ENCODE measurements at regions not wholly inside any gene's neighbourhood (a gene's known extent, or its start where the extent isn't known, plus 50 kb on each side); places are given as distances from the start of the nearest gene placed in this dataset.

GRCh38 chr2:8445580-8445979 lies 236.3 kb upstream of the ID2 start:
- TF ChIP-seq TAF1 (IDR thresholded peaks at IDR 0.05; ENCODE audit: borderline replicate concordance, insufficient read depth, low read length) (no peak), REST (IDR thresholded peaks at IDR 0.05; ENCODE audit: insufficient read depth in 1 of 2, low read depth in 2 of 2, low read length in 2 of 2) (no peak), SIN3A (IDR thresholded peaks at IDR 0.05; ENCODE audit: borderline replicate concordance, insufficient read depth, low read length) (no peak), FOXP2 (optimal IDR thresholded peaks at IDR 0.05; ENCODE audit: borderline replicate concordance, extremely low read depth, extremely low read length, insufficient read depth) (no peak), POLR2AphosphoS5 (IDR thresholded peaks at IDR 0.05; ENCODE audit: low read depth, low read length) (no peak)

GRCh38 chr2:8447610-8448221 lies 234.1 kb upstream of the ID2 start:
- TF ChIP-seq POLR2AphosphoS5 (IDR thresholded peaks at IDR 0.05; ENCODE audit: low read depth, low read length) = no peak
- TF ChIP-seq TAF1 (IDR thresholded peaks at IDR 0.05; ENCODE audit: borderline replicate concordance, insufficient read depth, low read length) = no peak
- TF ChIP-seq FOXP2 (optimal IDR thresholded peaks at IDR 0.05; ENCODE audit: borderline replicate concordance, extremely low read depth, extremely low read length, insufficient read depth) = no peak
- TF ChIP-seq REST (IDR thresholded peaks at IDR 0.05; ENCODE audit: insufficient read depth in 1 of 2, low read depth in 2 of 2, low read length in 2 of 2) = no peak
- TF ChIP-seq SIN3A (IDR thresholded peaks at IDR 0.05; ENCODE audit: borderline replicate concordance, insufficient read depth, low read length) = no peak

GRCh38 chr2:8448824-8449556 lies 232.9 kb upstream of the ID2 start:
- TF ChIP-seq REST (IDR thresholded peaks at IDR 0.05; ENCODE audit: insufficient read depth in 1 of 2, low read depth in 2 of 2, low read length in 2 of 2) (no peak), POLR2AphosphoS5 (IDR thresholded peaks at IDR 0.05; ENCODE audit: low read depth, low read length) (no peak), TAF1 (IDR thresholded peaks at IDR 0.05; ENCODE audit: borderline replicate concordance, insufficient read depth, low read length) (no peak), FOXP2 (optimal IDR thresholded peaks at IDR 0.05; ENCODE audit: borderline replicate concordance, extremely low read depth, extremely low read length, insufficient read depth) (no peak), SIN3A (IDR thresholded peaks at IDR 0.05; ENCODE audit: borderline replicate concordance, insufficient read depth, low read length) (no peak)

- TF ChIP-seq TAF1 (IDR thresholded peaks at IDR 0.05; ENCODE audit: borderline replicate concordance, insufficient read depth, low read length) (no peak), REST (IDR thresholded peaks at IDR 0.05; ENCODE audit: insufficient read depth in 1 of 2, low read depth in 2 of 2, low read length in 2 of 2) (no peak), FOXP2 (optimal IDR thresholded peaks at IDR 0.05; ENCODE audit: borderline replicate concordance, extremely low read depth, extremely low read length, insufficient read depth) (no peak), SIN3A (IDR thresholded peaks at IDR 0.05; ENCODE audit: borderline replicate concordance, insufficient read depth, low read length) (no peak)
Measured at GRCh38 chr2:8451273-8451672, 230.6 kb upstream of the ID2 start.
